ENCODE measurements at regions not wholly inside any gene's neighbourhood (a gene's known extent, or its start where the extent isn't known, plus 50 kb on each side); places are given as distances from the start of the nearest gene placed in this dataset.
"Not testable (repeated sequence)": the region's sequence is repeated elsewhere in the genome, so short reads cannot be mapped to it uniquely, and the experiment has no call there.

GRCh38 chr2:118372886-118373830, 284.9 kb downstream of the INSIG2 start:
- no peak for FAIRE-seq

- no peak for FAIRE-seq
Observed at GRCh38 chr2:118371515-118371914, 283.2 kb downstream of the INSIG2 start.

- FAIRE-seq = not testable (repeated sequence)
Observed at GRCh38 chr2:118369521-118369920, 281.2 kb downstream of the INSIG2 start.

GRCh38 chr2:118363604-118364003, 275.3 kb downstream of the INSIG2 start:
- no peak for FAIRE-seq

- FAIRE-seq = no peak
Observed at GRCh38 chr2:118356051-118356450, 267.8 kb downstream of the INSIG2 start.

GRCh38 chr2:118351796-118352195, 263.5 kb downstream of the INSIG2 start:
- FAIRE-seq = no peak

- no peak for FAIRE-seq
Observed at GRCh38 chr2:118350621-118351020, 262.4 kb downstream of the INSIG2 start.

- FAIRE-seq = no peak
Observed at GRCh38 chr2:118349365-118349764, 261.1 kb downstream of the INSIG2 start.

GRCh38 chr2:118348380-118349034, 260.2 kb downstream of the INSIG2 start:
- no peak for FAIRE-seq

GRCh38 chr2:118345465-118345864, 257.2 kb downstream of the INSIG2 start:
- no peak for FAIRE-seq

- FAIRE-seq = no peak
Observed at GRCh38 chr2:118340103-118340502, 251.8 kb downstream of the INSIG2 start.

- FAIRE-seq = no peak
Observed at GRCh38 chr2:118339386-118339785, 251.1 kb downstream of the INSIG2 start.

GRCh38 chr2:118333664-118334063, 245.4 kb downstream of the INSIG2 start:
- no peak for FAIRE-seq

GRCh38 chr2:118325321-118325955, 237.2 kb downstream of the INSIG2 start:
- no peak for FAIRE-seq

- no peak for FAIRE-seq
Observed at GRCh38 chr2:118322406-118322805, 234.1 kb downstream of the INSIG2 start.

GRCh38 chr2:118321432-118322105, 233.3 kb downstream of the INSIG2 start:
- FAIRE-seq = no peak

GRCh38 chr2:118320658-118321057, 232.4 kb downstream of the INSIG2 start:
- FAIRE-seq = no peak

- FAIRE-seq = no peak
Observed at GRCh38 chr2:118320196-118320595, 231.9 kb downstream of the INSIG2 start.

- FAIRE-seq = no peak
Observed at GRCh38 chr2:118319271-118319684, 231.0 kb downstream of the INSIG2 start.

GRCh38 chr2:118315606-118316005, 227.3 kb downstream of the INSIG2 start:
- no peak for FAIRE-seq

GRCh38 chr2:118312969-118313756, 224.9 kb downstream of the INSIG2 start:
- no peak for FAIRE-seq

Data from islet of Langerhans (tissue), 1 donor.